GM06990 (cell line): ENCODE measurements at regions not wholly inside any gene's neighbourhood (a gene's known extent, or its start where the extent isn't known, plus 50 kb on each side); places are given as distances from the start of the nearest gene placed in this dataset.

Experiments used
- DNase-seq: peaks from one replicate; pipeline ENCODE4 v3.0.0-alpha.2; 2011; ENCODE audit not compliant: insufficient read length; ENCODE audit errors: extremely low read depth
- H3K27me3 ChIP-seq: replicated peaks from 2 replicates; pipeline ENCODE4 v1.6.0; 2011; ENCODE audit warnings: low read length; ENCODE audit not compliant: control insufficient read depth, insufficient read depth
- H3K36me3 ChIP-seq: 2 replicates; pipeline ENCODE4 v1.5.1; 2011; ENCODE audit warnings: low read length; ENCODE audit not compliant: control insufficient read depth, insufficient read depth
- H3K4me3 ChIP-seq: replicated peaks from 2 replicates; pipeline ENCODE4 v1.5.1; 2011; ENCODE audit warnings: low read depth, mild to moderate bottlenecking, control low read depth, low read length
- TF ChIP-seq, protein P1 (sequence below): IDR thresholded peaks from 2 replicates; pipeline ENCODE4 v1.5.1; 2011; ENCODE audit warnings: low read length, control low read depth, mild to moderate bottlenecking, inconsistent platforms; ENCODE audit not compliant: insufficient read depth, poor library complexity, severe bottlenecking

DNA sequence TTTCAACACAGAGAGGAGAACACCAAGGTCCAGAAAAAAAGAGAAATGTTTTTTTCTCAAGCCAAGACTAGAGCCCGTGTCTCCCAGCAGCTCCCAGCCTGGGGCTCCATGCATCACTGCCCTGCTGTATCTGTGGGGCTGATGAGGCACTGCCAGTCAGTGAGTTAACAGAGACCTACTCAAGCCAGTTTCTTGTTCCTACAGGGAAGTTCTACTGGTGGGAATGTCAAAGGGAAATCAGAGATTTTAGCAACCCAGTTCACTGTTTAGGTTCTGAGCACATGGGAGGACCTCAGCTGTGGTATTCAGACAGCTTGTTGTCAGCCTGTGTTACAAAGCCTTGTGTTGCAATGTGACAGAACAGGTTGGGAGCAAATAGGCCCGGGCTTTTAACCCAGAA, 234.3 kb downstream of the TLE3 start:
- TF ChIP-seq, protein P1, sequence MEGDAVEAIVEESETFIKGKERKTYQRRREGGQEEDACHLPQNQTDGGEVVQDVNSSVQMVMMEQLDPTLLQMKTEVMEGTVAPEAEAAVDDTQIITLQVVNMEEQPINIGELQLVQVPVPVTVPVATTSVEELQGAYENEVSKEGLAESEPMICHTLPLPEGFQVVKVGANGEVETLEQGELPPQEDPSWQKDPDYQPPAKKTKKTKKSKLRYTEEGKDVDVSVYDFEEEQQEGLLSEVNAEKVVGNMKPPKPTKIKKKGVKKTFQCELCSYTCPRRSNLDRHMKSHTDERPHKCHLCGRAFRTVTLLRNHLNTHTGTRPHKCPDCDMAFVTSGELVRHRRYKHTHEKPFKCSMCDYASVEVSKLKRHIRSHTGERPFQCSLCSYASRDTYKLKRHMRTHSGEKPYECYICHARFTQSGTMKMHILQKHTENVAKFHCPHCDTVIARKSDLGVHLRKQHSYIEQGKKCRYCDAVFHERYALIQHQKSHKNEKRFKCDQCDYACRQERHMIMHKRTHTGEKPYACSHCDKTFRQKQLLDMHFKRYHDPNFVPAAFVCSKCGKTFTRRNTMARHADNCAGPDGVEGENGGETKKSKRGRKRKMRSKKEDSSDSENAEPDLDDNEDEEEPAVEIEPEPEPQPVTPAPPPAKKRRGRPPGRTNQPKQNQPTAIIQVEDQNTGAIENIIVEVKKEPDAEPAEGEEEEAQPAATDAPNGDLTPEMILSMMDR = no peak
- no peak overlapping the region for H3K4me3 ChIP-seq
- H3K36me3 ChIP-seq = no peaks in the 10 kb centered on the region
- no peak for DNase-seq
- peaks cover 1% of the 10 kb centered on the region; the same call in 1 of the 2 replicates for H3K27me3 ChIP-seq

DNA sequence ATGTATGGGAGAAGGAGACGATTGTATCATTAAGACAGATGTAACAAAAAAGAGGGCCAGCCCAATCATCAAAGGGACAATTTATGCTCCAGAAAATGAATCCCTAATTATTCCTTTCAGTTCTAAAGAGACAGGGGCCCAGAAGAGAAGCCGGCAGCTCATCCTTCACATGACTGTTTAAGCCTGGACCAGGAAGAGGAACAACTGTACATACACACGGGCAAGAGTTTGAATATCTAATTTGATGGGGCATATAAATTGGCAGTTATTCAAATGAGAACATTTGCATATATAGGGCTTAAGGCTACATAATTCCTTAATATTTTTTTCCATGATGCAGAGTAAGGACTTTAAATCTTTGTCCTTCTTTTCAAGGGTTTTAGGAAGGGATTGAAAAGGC, 232.3 kb downstream of the TLE3 start:
- TF ChIP-seq, protein P1 = no peak
- Histone ChIP-seq H3K36me3 (no peaks in the 10 kb centered on the region), H3K4me3 (no peak overlapping the region), H3K27me3 (peaks cover 1% of the 10 kb centered on the region; the same call in 1 of the 2 replicates)
- DNase-seq = no peak

DNA sequence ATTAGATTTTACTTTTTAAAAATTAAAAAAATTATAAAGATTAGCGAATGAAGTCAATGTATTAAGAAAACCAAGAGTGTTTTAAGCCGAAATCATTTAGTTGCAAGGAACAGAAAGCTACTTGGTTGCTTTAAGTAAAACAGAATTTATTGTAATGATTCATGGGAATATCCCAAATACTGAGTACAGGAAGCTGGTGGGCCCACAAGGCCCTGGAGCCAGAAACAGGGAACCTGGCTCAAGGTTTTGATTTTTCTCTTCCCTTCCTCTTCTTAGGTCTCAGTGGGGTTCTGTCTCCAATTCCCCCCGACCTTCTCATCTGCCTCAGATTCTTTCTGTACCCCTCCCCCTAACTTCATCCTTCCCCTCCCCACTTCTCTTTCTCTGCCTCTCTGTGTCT, 229.0 kb downstream of the TLE3 start:
- no peak for DNase-seq
- TF ChIP-seq, protein P1 = no peak
- H3K27me3 ChIP-seq = peaks cover 1% of the 10 kb centered on the region; the same call in 1 of the 2 replicates
- no peak overlapping the region for H3K4me3 ChIP-seq
- no peaks in the 10 kb centered on the region for H3K36me3 ChIP-seq

- Histone ChIP-seq H3K36me3 (no peaks in the 10 kb centered on the region), H3K27me3 (peaks cover 1% of the 10 kb centered on the region; the same call in 1 of the 2 replicates), H3K4me3 (no peak overlapping the region)
- DNase-seq = no peak
- TF ChIP-seq, protein P1 = no peak
These were observed 228.4 kb downstream of the TLE3 start for GRCh38 chr15:69869291-69869690.

- no peaks in the 10 kb centered on the region for H3K36me3 ChIP-seq
- TF ChIP-seq, protein P1 = no peak
- DNase-seq = no peak
- peaks cover 1% of the 10 kb centered on the region; the same call in 1 of the 2 replicates for H3K27me3 ChIP-seq
- H3K4me3 ChIP-seq = no peak overlapping the region
These were observed 227.7 kb downstream of the TLE3 start for GRCh38 chr15:69869881-69870505.
